ENCODE measurements at regions not wholly inside any gene's neighbourhood (a gene's known extent, or its start where the extent isn't known, plus 50 kb on each side); places are given as distances from the start of the nearest gene placed in this dataset.

DNA sequence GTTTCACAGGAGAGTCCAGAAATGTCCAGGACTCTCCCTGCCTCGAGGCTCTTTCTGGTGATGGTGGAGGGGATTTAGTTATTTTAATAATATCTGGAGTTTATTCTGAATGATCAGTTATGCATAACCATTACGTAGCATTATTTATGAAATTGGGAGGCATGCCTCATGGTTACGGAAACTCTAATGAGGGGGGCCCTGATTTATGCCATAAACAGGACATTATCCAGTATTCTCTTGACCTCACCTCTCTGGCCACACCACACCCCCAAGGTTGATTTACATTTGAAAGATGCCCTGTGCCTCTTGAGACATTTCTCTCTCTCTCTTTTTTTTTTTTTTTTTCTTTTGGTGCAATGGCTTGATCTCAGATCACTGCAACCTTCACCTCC is 268.8 kb downstream of the TFAP2C start:
- Histone ChIP-seq H3K9me3 (replicated peaks) (peaks cover 15% of the 10 kb centered on the region), H3K27ac (replicated peaks) (no peak overlapping the region), H3K4me3 (no peak overlapping the region), H3K27me3 (ENCODE audit: low read depth) (peaks cover 77% of the 10 kb centered on the region), H3K36me3 (no peaks in the 10 kb centered on the region), H3K4me1 (no peaks in the 10 kb centered on the region)
- DNase-seq = no peak
- TF ChIP-seq, protein P1, sequence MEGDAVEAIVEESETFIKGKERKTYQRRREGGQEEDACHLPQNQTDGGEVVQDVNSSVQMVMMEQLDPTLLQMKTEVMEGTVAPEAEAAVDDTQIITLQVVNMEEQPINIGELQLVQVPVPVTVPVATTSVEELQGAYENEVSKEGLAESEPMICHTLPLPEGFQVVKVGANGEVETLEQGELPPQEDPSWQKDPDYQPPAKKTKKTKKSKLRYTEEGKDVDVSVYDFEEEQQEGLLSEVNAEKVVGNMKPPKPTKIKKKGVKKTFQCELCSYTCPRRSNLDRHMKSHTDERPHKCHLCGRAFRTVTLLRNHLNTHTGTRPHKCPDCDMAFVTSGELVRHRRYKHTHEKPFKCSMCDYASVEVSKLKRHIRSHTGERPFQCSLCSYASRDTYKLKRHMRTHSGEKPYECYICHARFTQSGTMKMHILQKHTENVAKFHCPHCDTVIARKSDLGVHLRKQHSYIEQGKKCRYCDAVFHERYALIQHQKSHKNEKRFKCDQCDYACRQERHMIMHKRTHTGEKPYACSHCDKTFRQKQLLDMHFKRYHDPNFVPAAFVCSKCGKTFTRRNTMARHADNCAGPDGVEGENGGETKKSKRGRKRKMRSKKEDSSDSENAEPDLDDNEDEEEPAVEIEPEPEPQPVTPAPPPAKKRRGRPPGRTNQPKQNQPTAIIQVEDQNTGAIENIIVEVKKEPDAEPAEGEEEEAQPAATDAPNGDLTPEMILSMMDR (IDR thresholded peaks at IDR 0.05; ENCODE audit: borderline replicate concordance) = no peak
- intact Hi-C loops (cut with micrococcal nuclease) = no loop called here

DNA sequence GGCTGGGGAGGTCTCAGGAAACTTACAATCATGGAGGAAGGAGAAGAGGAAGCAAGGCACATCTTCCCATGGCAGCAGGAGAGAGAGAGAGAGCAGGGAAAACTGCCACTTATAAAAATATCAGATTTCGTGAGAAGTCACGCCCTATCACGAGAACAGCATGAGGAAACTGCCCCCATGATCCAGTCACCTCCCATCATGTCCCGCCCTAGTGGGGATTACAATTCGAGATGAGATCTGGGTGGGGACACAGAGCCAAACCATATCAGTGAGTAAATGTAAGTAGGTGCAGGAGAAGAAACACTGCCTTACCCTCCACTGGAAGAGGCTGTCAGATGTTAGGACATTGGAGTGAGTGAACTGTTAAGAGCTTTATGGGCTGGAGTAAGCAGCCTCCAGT is 270.4 kb downstream of the TFAP2C start:
- no peak for DNase-seq
- no peak overlapping the region for H3K27ac ChIP-seq (replicated peaks)
- H3K4me1 ChIP-seq = no peaks in the 10 kb centered on the region
- no peak overlapping the region for H3K4me3 ChIP-seq
- intact Hi-C loops (cut with micrococcal nuclease) = no loop called here
- H3K36me3 ChIP-seq = no peaks in the 10 kb centered on the region
- H3K9me3 ChIP-seq (replicated peaks) = peaks cover 15% of the 10 kb centered on the region
- H3K27me3 ChIP-seq (ENCODE audit: low read depth) = peaks cover 78% of the 10 kb centered on the region
- TF ChIP-seq, protein P1 (IDR thresholded peaks at IDR 0.05; ENCODE audit: borderline replicate concordance) = no peak

- Histone ChIP-seq H3K4me1 (no peaks in the 10 kb centered on the region), H3K27ac (replicated peaks) (no peak overlapping the region), H3K9me3 (replicated peaks) (peaks cover 15% of the 10 kb centered on the region), H3K27me3 (ENCODE audit: low read depth) (peaks cover 79% of the 10 kb centered on the region), H3K36me3 (no peaks in the 10 kb centered on the region), H3K4me3 (no peak overlapping the region)
- intact Hi-C loops (cut with micrococcal nuclease) = loop anchor here (10.0 kb wide), 1 partner anchor 65 kb away; no protein-coding TSS in a partner anchor
- no peak for DNase-seq
- TF ChIP-seq, protein P1 (IDR thresholded peaks at IDR 0.05; ENCODE audit: borderline replicate concordance) = no peak
Observed at GRCh38 chr20:56900252-56900651, 271.1 kb downstream of the TFAP2C start.

DNA sequence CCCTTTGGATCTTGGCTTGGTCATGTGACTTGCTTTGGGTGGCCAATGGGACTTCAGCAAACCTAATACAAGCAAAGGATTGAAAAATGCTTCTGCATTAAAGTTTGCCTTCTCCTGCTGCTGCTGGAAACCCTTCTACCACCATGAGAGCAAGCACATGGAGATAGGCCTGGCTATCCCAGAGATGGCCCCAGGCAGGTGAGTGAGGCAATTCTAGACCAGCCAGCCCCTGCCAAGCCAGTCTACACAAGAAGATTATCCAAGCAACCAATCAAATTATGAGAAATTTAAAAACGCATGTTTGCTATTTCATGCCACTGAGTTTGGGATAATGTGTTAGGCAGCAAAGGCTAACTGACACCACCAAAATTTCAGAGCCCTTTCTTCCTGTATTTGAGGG is 274.3 kb downstream of the TFAP2C start:
- TF ChIP-seq, protein P1 (IDR thresholded peaks at IDR 0.05; ENCODE audit: borderline replicate concordance) = no peak
- H3K9me3 ChIP-seq (replicated peaks) = peaks cover 20% of the 10 kb centered on the region
- no peaks in the 10 kb centered on the region for H3K36me3 ChIP-seq
- no peak overlapping the region for H3K27ac ChIP-seq (replicated peaks)
- no peak for DNase-seq
- H3K27me3 ChIP-seq (ENCODE audit: low read depth) = peaks cover 56% of the 10 kb centered on the region
- H3K4me3 ChIP-seq = no peak overlapping the region
- intact Hi-C loops (cut with micrococcal nuclease) = loop anchor here (10.0 kb wide), 1 partner anchor 61 kb away; no protein-coding TSS in a partner anchor
- H3K4me1 ChIP-seq = no peaks in the 10 kb centered on the region

DNA sequence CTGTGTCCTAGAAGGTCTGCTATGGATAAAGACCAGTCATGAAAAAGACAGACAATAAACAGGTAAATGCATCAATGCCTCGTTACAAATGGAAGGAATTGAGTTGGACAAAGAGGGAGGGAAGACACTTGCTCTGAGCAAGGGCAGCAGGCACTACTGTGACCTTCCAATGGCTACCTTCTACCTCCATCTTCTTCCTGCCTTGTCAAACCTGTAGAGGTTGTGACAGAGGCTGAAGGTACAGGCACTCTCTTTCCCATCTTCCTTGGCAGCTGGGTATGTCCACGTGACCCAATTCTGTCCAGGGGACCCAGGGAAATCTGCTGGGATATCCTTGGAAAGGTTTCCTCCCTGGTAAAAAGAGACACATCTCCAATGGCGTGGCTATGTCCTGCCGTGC is 274.8 kb downstream of the TFAP2C start:
- no peaks in the 10 kb centered on the region for H3K36me3 ChIP-seq
- intact Hi-C loops (cut with micrococcal nuclease) = loop anchor here (10.0 kb wide), 1 partner anchor 61 kb away; no protein-coding TSS in a partner anchor
- no peak overlapping the region for H3K4me3 ChIP-seq
- H3K27me3 ChIP-seq (ENCODE audit: low read depth) = peaks cover 52% of the 10 kb centered on the region
- no peaks in the 10 kb centered on the region for H3K4me1 ChIP-seq
- TF ChIP-seq, protein P1 (IDR thresholded peaks at IDR 0.05; ENCODE audit: borderline replicate concordance) = no peak
- peaks cover 20% of the 10 kb centered on the region for H3K9me3 ChIP-seq (replicated peaks)
- DNase-seq = no peak
- no peak overlapping the region for H3K27ac ChIP-seq (replicated peaks)
